ENCODE measurements at regions not wholly inside any gene's neighbourhood (a gene's known extent, or its start where the extent isn't known, plus 50 kb on each side); places are given as distances from the start of the nearest gene placed in this dataset.
"Not testable (repeated sequence)": the region's sequence is repeated elsewhere in the genome, so short reads cannot be mapped to it uniquely, and the experiment has no call there.

DNA sequence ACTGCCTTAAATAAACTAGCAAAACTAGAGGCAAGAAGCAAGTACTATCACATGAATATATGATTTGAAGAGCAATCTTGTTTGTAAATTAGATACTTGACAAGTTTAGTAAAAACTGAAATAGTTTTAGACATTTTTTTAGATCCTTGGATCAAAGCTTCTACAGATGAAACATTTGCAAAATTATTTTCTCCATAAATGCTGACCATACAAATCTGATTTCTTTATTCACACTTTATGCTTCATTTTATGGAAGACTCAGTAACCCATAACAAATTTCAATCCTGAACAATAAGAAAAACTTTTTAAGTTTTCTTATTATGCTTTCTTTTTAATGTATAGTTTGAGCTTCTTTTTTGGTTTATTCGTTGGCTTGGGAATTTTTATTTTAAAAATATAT, 750.2 kb upstream of the SLITRK5 start:
- DNase-seq (ENCODE audit: low read depth in 2 of 3, low spot score in 2 of 3): no peak

DNA sequence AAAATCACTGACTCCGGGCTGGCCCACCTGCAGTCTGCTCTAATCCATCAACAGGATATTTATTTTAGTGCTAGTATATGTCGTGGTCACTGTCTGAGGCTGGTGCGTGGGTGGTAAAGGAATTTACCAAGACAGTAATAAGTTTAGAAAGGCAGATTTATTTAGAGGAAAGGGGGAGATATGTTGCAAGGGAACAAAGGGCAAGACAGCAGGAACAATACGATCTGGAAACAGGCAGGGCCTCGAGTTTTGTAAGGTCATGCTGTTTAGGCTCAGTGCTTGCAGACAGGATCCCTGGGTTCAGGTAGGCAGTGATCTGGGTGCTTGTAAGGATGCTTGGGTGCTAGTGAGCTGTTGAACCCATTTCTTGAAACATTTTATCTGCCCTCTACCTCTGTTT, 748.2 kb upstream of the SLITRK5 start:
- DNase-seq (ENCODE audit: low read depth in 2 of 3, low spot score in 2 of 3): no peak

DNA sequence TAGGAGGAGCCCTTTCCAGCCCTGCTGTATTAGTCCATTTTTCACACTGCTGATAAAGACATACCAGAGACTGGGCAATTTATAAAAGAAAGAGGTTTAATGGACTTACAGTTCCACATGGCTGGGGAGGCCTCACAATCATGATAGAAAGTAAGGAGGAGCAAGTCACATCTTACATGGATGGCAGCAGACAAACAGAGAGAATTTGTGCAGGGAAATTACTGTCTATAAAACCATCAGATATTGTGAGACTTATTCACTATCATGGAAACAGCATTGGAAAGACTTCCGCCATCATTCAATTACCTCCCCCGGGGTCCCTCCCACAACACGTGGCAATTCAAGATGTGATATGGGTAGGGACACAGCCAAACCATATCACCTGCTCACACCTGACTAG, 744.3 kb upstream of the SLITRK5 start:
- not testable (repeated sequence) for DNase-seq (ENCODE audit: low read depth in 2 of 3, low spot score in 2 of 3)

DNA sequence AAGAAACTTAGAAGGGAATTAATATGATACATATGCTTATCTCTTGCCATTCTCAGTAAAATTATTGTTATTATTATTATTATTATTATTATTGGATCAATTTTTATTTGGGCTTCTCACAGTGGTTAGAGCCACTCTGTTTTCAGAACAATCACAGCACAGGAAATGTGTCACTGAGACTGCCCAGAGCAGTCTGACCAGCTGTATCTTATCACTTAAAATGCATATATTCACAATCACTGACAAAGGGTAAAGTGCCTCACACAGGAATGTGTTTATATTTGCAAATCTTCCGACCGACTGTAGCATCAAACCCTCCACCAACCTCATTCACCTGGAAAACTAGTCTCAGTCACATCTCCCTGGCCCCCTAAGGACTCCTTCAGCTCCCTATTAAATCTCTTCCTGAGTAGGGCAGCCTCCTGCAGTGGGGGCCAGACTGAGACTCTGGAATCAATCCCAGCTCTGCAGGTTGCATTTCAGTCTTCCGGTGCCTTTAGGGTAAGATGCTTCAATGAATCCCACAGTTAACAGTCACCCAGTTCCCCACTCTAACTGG, 738.3 kb upstream of the SLITRK5 start:
- no peak for DNase-seq (ENCODE audit: low read depth in 2 of 3, low spot score in 2 of 3)

DNA sequence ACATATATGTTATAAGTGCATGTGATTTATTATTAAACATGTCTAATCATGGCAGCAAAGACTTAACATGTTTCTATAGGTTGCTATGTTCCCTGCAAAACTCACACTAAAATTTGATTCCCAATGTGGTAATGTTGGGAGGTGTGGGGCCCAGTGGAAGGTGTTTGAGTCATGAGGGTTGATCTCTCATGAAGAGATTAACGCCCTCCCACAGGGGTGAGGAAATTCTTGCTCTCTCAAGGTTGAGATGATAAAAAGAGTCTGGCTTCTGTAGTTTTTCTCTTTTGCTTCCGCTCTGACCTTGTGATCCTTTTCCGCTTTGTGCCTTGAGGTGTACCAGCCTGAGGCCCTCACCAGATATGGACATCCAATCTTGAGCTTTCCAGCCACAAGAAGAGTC, 737.5 kb upstream of the SLITRK5 start:
- DNase-seq (ENCODE audit: low read depth in 2 of 3, low spot score in 2 of 3): no peak

DNA sequence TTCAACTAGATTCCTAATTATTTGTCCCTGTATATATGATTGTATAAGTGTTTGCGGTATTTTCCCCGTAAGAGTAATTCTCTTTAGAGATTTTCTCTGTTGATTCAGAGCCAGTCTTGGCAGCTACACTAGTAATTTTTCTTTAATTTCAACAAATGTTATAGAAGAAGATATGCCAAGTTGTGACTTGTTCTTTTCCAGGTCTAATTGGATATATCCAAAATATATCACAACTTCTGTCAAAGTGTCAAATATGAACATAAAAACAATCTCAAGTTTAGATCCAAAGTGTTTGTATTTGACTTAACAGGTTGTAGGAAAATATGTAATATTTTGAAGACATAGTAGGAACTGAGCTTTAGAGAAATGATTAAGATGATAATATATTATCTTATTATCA, 733.9 kb upstream of the SLITRK5 start:
- no peak for DNase-seq (ENCODE audit: low read depth in 2 of 3, low spot score in 2 of 3)

DNA sequence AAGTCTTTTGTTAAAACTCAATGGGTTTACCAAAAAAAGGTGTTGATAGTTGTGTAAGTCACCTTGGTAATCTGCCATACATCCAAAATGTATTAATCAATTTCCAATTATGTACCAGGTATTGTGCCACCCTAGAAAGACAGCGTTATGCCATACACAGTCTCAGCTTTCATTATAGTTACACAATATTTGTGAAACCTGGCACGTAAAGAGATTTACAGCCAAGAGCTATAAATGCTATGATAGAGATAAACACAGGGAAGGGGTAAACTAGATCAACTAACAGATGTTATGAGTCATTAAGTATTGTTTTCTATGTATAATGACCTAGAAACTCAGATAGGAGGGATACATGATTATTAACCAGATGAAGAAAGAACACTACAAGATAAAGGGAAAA, 725.6 kb upstream of the SLITRK5 start:
- no peak for DNase-seq (ENCODE audit: low read depth in 2 of 3, low spot score in 2 of 3)

DNA sequence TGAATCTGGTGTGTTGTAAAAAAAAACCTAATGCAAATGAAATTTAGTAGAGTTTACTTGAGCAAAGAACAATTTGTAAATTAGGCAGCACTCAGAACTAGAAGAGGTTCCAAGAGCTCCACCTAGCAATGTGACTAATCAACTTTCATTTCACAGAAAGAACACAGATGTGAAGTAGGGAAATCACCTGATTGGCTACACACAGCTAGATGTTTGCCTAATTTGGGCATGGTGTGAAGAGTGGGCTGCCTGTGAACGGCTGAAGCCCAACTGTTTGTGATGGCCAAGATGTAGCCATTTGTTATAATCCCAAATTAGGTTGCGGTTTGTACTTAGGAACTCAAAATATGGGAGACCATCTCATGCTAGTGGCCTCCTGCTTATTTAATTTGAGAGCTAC, 724.4 kb upstream of the SLITRK5 start:
- no peak for DNase-seq (ENCODE audit: low read depth in 2 of 3, low spot score in 2 of 3)

DNA sequence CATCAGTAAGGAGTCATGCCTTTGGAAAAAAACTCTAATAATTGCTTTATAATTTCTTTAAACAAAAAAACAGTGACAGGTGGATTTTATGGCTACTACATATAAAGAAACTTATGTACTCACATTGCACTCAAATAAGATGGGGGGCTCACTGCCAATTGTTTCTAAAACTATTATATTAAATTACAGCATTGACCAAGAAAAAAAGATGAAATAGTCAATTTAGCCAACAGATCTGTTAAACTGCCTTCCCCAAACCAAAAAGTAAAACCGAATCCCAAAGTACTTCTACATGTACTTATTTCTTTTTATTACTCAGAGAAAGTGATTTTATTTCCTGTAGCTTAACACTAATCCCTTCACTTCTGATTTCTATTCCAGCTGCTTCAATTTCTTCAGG, 716.8 kb upstream of the SLITRK5 start:
- DNase-seq (ENCODE audit: low read depth in 2 of 3, low spot score in 2 of 3): no peak

DNA sequence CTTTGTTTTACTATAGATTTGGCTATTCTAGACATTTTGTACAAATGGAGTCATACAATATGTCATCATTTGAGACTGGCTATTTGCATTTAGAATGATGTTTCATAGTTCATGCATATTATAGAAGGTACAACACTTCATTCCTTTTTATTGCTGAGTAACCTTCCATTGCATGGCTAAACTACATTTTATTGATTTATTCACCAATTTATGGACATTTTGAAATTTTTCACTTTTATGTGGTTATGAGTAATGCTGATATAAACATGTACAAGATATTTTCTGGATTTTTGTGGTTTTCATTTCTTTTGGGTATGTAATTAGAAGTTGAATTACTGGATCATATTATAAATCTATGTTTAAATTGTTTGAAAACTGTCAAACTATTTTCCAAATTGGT, 710.3 kb upstream of the SLITRK5 start:
- DNase-seq (ENCODE audit: low read depth in 2 of 3, low spot score in 2 of 3): no peak

DNA sequence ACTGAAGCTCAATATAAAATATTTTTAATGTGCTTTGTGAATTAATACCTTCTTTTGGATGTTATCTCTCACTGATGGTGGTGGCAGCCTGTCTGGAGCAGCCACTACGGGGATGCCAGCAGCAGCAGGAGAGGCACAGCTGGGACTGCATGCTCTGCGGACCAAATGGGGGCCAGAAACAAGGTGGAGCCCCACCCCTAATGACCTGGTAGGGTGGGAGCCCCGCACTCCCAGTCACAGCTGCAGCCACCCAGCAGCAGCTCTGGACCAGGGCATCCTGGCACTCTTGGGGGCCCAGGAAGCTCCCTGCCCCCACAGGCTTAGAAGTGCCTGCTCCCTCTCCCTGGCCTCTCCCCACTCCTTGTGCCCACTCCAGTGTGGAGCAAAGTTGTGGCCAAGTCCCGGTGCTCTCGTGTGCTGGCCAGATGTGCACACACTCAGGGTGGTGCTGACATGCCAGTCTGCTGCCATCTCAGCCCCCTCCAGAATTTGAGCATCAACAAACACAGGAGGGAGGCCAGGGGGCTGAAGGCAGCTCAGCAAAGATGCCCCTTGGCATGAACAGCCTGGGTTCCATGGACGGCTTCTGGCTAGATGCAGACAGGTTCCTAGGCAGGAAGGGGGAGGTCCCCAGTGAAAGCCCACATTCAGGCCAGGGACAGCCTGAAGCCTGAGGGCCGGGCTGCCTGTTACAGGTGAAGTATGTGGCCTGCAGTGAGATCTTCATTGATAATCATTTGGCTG, 696.7 kb upstream of the SLITRK5 start:
- no peak for DNase-seq (ENCODE audit: low read depth in 2 of 3, low spot score in 2 of 3)

DNA sequence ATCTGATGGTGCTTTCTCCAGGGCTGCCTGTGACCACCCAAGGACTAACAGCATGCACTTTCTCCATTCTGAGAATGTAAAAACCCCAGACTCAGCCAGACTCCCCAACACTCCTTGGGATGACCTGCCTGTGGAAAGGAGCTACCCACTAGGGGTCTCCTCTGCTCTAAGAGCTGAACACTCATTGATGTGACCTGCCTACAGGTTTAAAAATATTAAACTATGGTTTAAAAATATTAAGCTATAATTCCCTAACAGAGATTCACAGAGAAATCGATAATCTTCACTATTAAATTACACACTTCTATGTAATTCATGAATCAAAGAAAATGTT, 696.2 kb upstream of the SLITRK5 start:
- no peak for DNase-seq (ENCODE audit: low read depth in 2 of 3, low spot score in 2 of 3)

DNA sequence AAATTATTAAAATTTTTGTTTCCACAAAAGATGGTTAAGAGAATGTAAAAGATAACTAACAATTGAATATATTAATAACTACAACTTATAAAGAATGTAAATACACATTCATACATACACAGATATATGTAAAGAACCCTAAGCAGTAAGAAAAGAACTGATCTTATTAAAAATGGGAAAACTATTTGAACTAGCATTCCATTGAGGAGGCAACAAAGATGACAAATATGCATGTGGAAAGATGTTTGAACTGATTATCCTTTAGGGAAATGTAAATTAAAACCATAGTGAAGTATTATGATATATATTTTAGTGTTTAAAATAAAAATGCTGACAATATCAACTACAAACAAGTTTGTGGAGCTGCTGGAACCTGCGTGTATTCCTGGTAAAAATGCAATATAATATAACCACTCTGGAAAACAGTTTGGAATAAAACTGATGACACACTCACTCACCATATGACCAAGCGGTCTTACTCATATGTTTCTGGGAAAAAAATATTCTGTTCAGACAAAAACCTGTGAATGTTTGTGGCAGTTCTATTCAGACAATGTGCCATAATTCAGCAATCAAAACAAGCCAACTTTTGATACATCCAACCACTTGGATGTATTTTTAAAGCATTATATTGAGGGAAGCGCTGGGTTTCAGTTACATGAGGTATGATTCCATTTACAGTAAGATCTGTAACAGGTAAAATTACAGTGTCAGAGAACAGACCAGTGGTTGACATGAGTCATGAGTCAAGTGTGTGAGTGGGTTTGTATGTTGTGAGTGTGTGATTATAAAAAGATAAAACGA, 694.4 kb upstream of the SLITRK5 start:
- DNase-seq (ENCODE audit: low read depth in 2 of 3, low spot score in 2 of 3): no peak

DNA sequence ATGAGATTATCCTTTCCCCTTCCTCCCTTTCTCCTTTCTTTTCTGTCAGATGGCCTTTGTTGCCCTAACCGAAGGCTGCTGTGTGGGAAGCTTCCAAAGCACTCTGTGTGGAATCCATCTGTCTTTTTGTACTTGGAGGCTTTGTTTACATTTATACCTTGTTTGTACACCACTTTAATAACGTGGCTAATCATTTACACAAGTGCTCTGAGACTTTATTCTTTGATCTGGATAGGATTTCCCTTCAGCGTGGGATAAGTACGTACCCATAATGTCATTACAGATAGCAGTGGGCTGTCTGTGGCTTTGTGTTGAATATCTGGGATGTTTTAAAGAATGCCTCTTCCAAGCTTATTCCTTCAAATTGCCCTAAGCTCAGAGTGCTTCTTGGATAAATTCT, 684.7 kb upstream of the SLITRK5 start:
- no peak for DNase-seq (ENCODE audit: low read depth in 2 of 3, low spot score in 2 of 3)

DNA sequence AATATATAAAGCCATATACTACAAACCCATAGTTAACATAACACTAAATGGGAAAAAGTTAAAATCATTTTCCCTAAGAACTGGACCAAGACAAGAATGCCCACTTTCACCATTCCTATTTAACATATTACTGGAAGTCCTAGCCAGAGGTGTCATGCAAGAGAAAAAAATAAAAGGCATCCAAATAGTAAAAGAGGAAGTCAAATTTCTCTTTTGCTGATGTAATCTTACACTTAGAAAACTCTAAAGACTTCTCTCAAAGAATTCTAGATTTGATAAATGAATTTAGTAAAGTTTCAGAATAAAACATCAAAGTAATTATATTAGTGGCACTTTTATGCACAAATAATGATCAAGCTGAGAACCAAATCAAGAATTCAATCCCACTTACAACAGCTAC, 678.9 kb upstream of the SLITRK5 start:
- DNase-seq (ENCODE audit: low read depth in 2 of 3, low spot score in 2 of 3): no peak

DNA sequence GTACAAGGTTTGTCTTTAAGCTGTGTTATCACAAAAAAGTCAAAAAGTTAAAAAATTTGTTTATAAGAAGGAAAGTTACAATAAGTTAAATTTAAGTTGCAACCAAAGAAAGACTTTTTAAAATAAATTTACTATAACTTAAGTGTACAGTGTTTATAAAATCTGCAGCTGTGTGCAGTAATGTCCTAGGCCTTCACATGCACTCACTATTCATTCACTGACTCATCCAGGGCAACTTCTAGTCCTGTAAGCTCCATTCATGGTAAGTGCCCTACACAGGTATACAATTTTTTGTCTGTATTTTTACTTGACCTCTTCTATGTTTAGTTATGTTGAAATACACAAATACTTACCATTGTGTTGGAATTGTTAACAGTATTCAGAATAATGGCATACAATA, 667.9 kb upstream of the SLITRK5 start:
- no peak for DNase-seq (ENCODE audit: low read depth in 2 of 3, low spot score in 2 of 3)

DNA sequence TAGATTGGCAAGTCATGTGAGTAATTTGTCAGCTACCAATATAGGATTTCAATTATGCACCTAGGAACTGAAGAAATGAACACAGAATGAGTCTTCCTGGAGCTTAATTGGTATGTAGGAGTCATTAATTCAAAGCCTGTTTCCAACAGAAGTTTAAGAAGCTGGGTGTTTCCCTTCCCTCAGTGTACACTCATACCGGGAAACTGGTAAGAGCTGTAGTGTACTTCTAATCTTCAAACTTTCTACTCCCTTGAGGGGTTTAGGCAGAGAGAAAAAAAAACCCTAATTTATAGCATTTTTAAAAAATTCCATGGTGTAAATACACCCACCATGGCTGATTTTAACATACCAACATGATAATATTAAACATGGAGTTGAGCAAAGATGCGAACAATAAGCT, 665.7 kb upstream of the SLITRK5 start:
- no peak for DNase-seq (ENCODE audit: low read depth in 2 of 3, low spot score in 2 of 3)

DNA sequence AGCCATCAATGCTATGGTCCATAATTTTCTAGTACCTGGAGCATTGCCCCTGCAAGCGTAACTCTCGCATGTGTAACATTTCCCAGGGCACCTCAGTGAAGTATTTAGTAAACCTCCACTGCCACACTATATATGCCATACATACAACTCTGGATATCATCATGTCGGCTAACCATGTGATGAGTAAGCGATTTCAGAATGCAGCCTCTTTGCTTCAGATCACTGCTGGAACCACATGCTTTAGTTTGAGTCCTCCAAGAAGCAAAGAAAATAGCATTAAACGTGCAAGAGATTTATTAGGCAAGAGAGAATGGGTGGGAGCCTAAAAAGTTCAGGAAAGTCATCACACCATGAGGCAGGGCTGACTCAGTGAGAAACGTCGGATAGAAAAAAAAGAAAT, 635.6 kb upstream of the SLITRK5 start:
- no peak for DNase-seq (ENCODE audit: low read depth in 2 of 3, low spot score in 2 of 3)

DNA sequence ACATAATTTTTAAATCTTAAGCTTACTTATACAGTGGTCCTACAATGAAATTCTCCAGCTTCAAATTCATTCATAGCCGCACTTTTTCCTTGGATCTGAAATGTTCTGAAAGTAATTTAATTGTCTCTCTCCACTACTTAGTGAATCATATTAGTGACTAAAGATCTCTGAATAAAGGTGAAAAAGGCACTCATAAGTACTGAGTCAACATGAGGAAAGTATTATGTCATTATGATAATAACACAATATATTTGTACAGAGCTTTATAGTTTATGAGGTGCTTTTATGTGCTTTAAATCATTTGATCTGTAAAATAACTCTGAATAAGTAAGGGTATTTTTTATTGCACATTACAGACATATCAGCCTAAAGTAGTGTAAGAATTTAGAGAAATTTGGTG, 628.2 kb upstream of the SLITRK5 start:
- DNase-seq (ENCODE audit: low read depth in 2 of 3, low spot score in 2 of 3): no peak

DNA sequence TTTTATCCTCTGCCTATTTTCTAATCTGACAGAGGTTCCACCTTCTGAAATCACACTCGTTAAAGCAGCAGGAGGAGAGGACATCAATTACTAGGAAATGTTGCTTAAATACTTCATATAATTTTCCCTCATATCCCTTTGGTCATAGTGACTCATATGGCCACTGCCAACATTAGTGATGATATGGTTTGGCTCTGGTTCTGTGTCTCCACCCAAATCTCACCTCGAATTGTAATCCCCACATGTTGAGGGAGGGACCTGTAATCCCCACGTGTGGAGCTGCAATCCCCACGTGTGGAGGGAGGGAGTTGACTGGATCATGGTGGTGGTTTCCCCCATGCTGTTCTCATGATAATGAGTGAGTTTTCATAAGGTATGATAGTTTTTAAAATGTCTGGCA, 618.4 kb upstream of the SLITRK5 start:
- DNase-seq (ENCODE audit: low read depth in 2 of 3, low spot score in 2 of 3): no peak

DNA sequence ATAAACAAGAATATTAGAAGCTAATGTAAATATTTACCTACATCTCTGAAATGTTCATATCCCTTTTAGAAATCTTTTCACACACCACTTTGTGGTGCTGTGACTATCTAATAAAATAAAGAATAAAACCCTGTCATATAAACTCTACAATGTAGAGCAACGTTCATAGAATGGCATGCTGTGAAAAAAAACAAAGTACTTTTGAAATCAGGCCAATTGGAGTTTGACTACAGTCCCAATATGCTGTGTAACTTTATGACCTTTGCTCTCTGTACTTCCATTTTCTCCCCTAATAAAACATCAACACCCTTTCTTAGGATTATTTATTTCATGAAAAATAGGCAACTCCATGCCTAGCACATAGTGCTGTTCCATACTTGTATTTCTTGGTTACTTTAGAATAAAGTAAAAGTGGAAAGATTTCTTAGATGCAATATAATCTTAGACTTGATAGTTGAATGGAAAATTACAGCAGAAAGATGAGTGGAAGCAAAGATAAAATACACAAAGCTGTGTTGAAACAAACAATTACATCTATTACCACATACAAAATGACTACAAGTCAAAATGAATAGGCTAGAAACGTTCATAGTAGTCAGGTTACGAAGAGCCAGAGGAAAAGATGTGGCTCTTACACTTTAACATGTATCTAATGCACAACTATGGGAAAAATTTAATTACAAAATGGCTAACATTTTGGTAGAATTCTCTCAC, 613.2 kb upstream of the SLITRK5 start:
- no peak for DNase-seq (ENCODE audit: low read depth in 2 of 3, low spot score in 2 of 3)

DNA sequence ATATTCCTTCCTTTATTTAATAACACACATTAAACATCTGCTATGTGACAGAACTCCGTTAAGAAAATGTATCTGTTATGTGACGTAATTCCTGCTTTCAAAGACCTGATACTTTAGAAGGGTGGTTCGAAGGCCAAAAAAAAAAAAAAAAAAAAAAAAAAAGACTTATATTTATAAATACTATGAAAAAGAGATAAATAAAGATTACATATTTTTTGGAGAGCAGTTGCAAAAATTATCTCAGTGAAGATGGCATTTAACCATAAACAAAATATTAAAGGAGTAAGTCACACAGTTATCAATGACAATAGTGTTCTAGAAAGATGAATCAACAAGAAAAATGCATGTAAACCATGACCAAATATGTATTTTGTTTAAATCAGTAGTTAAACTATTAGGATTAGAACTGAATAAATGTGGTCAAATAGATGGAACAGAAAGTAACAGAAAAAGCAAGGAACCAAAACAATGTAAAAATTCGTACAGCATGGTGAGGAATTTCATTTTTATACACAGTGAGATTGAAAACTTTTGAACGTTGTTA, 612.3 kb upstream of the SLITRK5 start:
- no peak for DNase-seq (ENCODE audit: low read depth in 2 of 3, low spot score in 2 of 3)
